GM19240 (cell line): ENCODE measurements at regions not wholly inside any gene's neighbourhood (a gene's known extent, or its start where the extent isn't known, plus 50 kb on each side); places are given as distances from the start of the nearest gene placed in this dataset.
"Not testable (repeated sequence)": the region's sequence is repeated elsewhere in the genome, so short reads cannot be mapped to it uniquely, and the experiment has no call there.

Experiments
- DNase-seq: peaks from one replicate; pipeline ENCODE4 v3.0.0; 2011; ENCODE audit warnings: low spot score; ENCODE audit not compliant: insufficient read length

DNA sequence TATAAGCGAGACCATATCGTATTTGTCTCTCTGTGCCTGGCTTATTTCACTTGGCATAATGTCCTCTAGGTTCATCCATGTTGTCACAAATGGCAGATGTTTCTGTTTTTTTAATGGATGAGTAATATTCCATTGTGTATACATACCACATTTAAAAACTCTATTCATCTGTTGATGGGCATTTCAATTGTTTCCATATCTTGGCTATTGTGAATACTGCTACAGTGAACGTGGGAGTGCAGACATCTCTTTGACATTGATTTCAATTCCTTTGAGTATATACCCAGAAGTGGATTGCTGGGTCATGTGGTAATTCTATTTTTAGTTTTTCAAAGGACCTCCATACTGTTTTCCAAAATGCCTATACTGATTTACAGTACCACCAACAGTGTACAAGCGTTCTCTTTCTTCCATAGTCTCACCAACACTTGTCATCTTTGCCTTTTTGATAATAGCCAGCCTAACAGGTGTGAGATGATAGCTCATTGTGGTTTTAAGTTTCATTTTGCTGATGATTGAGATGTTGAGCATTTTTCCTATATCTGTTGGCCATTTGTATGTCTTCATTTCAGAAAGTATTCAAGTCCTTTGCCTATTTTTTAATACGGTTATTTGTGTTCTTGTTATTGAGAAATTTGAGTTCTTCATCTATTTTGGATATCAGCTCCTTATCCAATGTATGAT is 194.7 kb upstream of the E2F8 start:
- no peak for DNase-seq

DNA sequence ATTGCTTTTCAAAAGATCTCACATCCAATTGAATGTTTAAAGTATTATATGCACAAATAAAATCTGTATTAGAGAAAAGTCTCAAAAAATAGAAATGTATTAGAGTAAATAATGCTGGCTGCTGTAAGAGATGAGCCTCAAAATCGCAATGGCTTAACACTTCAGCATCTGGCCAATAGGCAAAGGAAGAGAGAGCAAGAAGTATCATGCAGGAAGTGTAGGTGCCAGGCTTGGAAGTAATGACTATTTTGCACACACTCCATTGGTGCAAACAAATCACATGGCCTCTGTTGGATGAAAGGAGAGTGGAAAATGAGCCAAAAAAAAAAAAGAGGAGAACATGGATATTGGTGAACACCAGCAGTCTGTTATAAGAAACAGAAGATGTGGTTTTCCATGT is 193.0 kb upstream of the E2F8 start:
- no peak for DNase-seq

DNA sequence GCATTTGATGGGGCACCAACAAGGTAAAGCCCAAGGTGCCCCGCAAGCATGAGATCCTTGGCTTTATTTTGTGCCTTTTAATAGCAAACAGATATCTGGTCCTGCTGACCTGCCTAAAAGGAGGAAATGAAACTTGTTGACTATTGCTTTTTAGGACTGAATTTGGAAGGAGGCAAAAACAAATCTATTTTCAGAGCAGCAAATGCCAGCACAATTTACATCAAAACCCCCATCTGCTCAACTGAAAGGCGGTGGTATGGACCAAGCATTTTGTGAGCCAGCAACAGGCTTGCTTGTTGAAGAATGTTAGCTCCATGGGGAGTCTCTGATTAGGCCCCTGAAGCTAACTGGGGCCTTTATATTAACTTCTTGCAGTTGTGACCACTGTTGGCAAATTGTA is 192.6 kb upstream of the E2F8 start:
- DNase-seq, result no peak

DNA sequence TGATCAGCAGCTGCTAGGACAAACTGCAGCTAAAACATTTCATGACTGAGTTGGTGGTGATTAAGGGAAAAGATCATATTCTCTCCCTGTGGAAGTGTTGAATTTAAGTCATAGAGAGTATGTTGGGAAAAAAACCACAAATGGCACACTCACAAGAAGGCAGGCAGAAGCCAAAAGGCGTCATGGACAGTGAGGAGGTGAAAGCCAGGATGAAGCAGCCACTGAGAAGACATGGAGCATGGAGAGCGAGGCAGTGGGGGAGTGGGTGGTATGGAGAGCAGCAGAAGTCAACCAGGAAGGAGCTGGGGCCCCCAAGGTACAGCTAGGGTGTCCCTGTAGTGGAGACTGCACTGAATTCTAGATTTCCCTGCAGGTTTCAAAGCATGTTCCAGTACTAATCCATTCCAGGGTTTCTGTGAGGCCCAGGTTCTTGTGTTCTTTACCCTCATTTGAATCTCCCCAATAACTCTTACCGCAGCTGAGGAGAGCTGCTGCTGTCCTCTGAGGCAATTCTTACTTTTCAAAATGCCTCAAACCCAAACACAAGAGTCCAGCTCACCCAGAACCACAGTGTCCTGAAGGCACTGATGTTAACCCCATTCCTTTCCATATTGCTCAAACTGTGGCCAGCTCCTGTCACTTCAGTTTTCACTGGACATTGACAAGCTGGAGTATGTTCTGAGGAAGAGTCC is 191.8 kb upstream of the E2F8 start:
- DNase-seq, result peak; percentile 18

DNA sequence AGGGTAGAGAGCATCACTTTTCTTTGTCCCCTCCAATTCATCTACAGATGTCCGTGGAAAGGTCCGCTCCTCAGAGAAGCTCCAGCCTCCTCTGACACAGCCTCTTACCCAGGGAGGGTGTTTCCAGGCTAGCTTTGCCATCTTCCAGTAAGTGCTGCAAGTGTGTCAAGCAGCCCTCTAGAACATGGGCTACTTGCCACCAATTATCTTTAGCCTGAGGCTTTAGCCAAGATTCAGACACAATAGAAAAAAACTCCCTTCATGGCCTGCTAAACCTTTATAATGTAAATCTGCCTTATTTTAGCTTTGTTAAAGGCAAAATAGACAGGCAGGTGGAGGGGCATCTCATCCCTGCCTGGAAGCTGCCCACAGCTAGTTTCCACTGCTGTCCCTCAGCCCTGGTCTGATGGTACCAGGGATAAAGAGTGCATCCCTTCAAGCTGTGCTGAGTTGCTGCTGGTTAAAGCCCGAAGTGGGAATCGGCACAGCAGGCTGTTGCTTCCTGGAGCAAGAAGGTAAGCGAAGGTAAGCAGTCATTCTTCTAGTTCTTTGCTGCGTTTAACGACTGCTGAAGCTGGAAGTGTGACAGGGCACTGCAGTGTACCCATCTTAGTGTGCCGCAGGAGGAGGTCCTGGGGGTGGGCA is 190.1 kb upstream of the E2F8 start:
- no peak for DNase-seq

DNA sequence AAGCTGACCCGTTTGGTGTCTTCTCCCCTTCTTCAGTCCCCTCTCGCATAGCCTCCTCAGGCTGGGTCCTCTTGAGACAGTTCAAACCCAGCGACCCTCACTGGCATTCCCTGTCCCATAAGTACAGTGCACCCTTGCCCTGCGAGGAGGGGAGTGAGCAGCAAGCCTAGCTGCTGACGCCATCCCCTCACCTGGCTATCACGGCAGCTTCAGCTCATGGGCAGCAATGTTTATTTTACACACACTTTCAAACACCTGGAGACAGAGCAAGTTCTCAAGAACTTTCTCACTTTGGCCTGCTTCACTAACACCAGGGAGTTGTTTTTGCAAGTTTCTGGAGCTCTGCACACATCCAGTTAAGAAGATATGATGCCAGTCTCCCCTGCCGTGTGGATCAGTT is 189.6 kb upstream of the E2F8 start:
- no peak for DNase-seq

DNA sequence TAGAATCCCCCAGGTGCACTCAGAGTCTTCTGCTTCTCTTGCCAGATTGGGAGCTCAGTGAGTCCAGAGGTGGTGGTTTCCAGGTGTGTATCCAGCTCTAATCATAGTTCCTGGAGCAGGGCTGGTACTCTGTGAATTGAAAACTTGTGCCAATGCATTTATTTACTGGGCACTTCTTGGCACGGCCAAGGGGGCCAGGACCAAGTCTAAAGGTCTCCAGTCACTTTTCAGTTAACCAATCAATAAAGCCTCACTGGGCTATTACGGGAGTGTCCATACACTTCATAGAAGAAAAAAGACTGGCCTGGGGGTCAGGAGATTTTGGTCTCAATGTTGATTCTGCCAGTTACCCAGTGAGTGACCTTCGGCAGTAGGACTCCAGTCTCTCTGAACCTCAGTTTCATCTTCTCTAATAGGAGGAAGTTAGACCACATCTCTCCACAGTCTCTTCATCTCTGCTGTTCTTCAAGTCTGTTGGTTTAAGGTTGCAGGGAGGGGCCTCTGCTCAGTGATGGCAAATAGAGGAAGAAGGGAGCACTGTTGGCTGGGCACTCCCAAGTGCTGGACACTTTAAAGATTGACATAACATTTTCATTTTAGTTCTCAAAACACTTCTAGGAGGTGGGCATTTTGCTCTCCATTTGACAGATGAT is 188.5 kb upstream of the E2F8 start:
- no peak for DNase-seq

DNA sequence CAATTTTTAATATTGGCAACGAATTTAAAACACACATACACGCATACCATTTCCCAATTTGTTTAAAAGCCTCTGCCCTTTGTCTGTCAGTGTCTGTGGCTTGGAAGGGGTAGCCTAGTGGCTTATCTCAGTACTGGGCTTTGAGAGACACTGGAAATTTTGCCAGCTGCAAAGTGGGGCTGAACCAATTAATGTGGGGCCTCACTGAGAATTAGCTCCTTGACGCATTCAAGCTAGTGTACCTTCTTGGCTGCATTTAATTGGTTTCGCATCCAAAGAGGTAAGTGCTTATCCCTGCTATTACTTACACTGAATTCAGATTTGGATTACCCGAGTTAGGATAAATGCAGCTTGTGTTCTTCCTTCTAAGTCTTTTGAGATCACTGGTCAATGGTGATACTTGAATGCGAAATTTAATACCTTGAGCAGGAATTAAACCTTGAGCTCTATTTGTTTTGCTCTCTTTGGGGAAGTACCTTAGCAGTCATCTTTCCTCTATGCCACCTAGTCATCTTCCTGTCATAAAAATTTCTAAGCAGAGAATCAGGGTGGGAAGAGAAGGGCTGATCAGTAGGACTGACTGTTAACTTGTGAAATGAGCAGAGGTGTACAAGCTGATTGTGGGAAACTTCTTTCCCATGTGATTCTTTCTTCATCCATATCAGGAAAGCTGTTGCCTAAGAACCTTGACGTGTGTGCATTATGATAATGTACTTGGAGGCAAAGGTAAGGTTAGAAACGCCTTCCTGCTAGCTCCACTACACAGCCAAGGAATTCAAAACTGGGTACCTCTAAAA is 187.7 kb upstream of the E2F8 start:
- DNase-seq, result no peak

DNA sequence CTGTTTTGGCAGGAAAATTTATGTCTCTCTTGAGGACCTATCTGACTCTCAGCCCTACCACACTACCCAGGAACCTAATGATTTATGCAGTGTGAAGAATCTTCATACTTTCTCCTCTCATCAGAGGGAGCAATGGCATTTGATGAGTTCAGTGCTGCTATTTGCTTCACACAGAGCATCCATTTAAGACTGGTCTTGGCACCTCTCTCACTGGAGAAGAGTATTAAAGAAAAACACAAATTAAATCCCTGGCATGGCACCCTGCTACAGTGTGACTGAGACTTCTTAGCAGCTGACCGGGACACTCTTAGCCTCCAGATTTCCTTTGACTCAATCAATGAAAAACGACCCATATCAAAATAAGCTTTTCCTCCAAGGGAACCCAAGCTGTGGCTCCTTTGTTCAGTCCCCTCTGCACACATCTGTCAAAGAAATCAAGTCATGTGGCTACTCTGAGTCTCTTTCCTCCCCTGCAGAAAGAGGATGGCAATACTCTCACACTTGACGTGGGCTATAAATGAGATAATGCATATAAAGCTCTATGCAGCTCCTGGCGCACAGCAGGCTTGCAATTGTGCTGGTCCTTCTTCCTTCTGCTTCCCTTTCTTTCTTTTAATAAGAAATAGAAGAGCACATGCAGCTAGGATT is 186.1 kb upstream of the E2F8 start:
- DNase-seq, result no peak

DNA sequence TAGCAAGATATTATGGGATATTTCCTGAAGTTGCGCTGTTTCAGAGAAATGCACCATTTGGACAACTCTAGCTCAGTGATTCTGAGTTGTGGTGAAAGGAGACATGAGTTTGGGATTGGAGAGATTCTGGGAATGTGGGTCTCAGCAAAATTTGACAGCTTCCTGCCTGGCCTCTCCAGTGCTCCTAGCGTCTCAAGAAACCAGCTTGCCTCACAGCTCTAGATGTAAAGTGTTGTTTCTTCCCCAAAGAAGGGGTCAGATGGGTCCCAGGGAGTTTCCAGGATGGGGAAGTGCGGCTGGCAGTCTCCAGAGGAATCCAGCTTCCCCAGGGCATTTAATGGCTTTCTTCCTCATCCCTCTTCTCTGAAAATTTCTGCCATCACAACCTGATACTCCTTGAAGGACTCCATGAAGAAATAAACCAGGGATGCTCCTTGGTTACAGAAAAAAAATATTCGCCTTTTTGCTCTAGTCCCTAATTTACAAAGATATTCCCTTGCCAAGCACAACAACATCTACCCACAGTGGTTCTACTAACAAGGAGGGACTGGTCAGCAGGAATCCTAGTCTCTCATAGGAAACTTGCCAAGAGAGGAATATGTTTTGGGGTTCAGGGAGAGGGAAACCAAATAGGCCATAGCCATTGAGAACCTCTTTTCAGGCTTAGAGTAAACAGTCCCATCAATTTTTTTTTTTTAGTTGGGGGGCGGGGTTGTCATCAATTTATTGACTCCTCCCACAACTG is 185.4 kb upstream of the E2F8 start:
- no peak for DNase-seq

DNA sequence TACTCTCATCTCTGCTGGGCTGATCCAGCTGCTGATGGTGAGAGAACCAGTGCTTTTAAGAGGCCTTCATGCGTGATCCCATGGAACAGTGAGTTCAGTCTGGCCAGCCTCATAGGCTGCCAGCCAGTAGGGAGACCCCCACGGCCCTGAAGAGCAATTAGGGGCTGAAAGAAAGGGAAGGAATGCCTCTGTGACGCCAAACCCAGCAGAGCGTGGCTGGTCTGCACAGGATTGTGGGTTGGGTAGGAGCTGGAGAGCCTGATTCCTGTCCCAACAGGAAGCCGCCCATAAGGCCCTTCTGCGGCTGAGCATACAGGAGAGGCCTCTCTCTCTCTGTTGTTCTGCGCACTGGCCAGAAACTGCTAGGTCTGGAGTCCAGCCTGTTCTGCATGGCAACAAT is 181.5 kb upstream of the E2F8 start:
- DNase-seq, result no peak

DNA sequence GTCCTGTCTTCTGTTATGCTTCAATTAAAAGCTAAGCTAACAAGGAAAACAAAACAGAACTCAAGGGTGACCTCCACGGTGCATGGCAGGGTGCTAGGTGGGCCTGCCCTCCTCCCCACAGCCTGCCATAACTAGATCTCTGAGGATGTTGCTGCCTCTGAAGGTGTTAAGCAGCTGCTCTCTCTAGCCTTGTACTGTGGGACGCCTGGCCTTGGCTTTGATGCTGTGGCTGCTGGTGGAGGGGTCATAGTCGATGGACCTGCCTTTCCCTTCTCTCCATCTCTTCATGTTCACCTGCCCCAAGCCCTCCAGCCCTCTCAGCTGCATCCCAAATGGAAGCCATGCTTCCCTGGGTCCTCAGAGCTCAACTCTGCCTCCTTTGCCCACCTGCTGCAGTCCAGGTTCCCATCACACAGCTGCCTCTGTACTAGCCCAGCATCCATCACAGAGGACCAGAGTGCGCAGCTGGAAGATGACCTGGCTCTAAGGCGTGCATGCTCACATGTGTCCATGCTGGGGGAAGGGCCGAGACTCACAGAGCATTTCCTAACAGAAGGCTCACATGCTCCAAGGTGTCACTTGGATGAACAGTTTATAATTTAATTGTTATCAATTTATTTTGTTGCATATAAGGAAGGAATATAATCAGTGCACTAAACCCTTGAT is 180.3 kb upstream of the E2F8 start:
- no peak for DNase-seq

DNA sequence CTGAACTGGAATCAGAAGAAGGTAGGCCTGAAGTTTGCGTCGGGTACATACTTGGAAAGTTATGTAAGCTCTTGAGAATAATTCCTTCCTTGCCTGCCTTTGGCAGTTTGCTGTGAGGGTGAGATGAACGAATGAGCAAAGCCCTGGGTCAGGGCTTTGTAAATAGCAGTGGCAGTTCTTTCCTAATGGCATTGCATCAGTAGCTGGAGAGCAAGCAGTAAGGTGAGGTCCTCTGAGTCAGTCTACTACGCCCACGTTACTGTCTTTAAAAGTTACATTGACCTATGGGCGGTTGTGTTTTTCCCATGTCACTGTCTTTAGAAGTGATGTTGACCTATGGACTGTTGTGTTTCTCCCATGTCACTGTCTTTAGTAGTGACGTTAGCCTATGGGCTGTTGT is 179.1 kb upstream of the E2F8 start:
- DNase-seq, result no peak

DNA sequence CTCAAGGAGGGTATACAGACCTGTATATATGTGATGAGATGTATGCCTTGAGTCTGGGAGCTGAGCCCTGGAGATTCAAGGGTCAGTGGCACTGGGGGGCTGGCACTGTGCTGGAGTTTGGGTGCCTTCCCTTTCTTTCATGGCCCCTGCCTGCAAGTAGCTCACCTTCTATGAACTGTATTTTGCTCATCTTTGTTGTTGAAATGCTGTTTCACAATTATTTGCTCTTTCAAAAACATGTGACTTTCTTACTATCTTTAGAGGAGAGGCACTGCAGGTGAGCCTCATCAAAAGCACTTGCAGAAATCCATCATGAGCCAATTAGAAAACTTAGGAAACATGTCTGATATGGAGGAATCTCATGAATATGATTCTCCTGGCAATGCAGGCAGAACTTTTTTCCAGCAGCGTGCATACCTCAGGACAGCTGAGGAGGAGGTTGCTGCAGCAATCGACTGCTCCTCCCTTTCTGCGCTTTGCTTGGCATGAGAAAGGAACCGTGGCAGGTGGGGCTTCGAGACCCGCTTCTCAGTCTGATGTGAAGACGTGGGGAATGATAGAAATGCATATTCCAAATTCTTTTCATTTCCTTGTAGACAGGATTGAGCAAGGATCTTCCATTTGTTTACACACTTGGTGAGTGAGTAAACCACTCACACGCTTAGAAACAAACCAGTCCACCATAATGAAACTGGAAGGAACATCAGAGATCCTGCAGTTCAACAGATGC is 178.4 kb upstream of the E2F8 start:
- no peak for DNase-seq

DNA sequence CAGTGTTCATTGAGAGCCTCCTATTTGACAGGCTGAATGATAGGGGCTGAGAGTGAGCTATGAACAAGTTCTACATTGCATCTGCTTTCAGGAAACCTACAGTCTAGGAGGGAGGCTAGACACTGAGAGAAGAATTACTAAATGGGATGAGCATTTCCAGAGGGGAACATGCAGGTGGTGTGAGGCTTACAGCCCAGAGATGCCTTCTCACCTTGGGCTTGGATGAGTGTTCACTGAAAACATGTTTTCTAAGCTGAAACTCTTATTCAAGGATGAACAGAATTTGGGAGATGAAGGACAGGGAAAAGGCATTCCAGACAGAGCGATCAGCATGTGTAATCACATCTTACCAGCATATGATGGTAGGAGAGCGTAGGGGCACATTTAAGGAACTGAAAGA is 177.5 kb upstream of the E2F8 start:
- DNase-seq, result no peak

DNA sequence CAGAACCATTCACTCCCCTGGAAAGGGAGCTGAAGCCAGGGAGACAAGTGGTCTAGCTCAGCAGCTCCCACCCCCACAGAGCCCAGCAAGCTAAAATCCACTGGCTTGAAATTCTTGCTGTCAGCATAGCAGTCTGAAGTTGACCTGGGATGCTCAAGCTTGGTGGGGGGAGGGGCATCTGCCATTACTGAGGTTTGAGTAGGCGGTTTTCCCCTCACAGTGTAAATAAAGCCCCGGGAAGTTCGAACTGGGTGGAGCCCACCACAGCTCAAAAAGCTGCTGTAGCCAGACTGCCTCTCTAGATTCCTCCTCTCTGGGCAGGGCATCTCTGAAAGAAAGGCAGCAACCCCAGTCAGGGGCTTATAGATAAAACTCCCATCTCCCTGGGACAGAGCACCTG is 171.3 kb upstream of the E2F8 start:
- not testable (repeated sequence) for DNase-seq

DNA sequence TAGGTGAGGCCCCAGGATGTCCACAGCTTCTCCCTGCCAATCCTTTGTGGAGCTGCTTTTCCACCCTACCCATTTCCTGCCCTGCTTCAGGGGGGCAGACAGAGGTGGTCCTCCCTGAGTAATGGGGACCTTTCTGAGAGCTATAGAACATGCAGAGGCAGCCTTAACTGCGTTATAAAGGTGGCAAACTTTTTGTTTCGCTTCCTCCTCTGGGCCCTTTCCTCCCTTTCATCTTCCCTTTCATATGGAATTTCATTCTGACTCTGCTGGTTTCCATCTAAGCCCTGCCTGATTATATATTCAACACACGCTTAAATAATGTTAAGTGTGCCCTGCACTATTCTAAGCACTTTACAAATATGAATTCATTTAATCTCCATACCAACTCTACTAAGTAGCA is 169.3 kb upstream of the E2F8 start:
- DNase-seq, result no peak

DNA sequence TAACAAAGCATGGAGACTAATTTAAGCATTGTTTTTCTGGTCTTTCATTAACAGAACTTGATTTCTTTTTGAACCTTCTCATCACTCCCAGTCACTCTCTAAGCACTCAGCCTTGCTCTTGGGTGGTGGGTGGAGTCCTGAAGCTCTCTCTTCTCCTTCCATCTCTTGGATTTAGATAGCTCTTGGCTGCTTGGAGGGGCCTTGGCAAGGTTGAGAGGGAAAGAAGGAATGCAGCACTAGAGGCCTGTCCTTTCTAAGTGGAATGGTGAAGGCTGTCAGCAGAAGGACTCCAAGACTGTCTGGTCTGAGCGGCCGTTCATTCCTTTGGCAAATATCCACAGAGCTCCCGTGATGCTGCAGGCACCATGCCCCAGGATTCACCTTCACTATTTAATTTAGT is 168.6 kb upstream of the E2F8 start:
- DNase-seq, result no peak

DNA sequence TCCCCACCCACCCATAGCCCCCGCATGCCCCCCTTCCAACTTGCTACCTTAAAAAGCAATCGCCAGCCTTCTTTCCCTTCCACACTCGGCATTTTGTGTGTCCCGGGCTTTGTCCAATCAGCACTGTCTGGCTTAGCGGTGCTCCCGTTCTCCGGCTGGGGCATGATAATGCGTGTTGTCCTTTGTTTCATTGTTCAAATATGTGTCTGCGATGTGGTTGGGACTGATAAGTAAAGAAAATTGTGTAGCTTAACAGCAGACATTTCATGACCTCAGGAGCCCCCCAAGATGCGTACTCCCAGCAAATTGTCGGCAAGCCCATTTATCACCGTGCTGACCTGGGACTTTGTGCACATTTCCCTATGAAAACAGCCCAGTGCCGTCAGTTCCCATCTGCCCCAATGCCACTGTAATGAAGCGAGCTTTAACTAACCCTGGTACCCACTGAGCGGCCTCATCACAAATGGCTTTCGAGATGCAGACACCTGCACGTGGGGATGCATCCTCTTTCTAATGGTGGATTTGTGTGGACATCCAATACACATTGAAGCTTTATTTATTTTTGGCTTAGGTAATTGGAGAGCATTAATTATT is 167.0 kb upstream of the E2F8 start:
- no peak for DNase-seq
